ENCODE measurements at regions not wholly inside any gene's neighbourhood (a gene's known extent, or its start where the extent isn't known, plus 50 kb on each side); places are given as distances from the start of the nearest gene placed in this dataset.

GRCh38 chr12:77777274-77777673 lies 53.4 kb upstream of the NAV3 start:
- DNase-seq (ENCODE audit: low spot score) = no peak
- no peak for TF ChIP-seq CTCF (IDR thresholded peaks at IDR 0.05; ENCODE audit: extremely low read depth, insufficient read depth, missing control alignments)
- in situ Hi-C loops (cut with MboI; ENCODE audit: low pct_unique_long_range_greater_than_20kb, low sequenced_read_pairs, unreplicated experiment) = no loop called here

- no peak for DNase-seq (ENCODE audit: low spot score)
Measured at GRCh38 chr12:77774761-77775160, 55.9 kb upstream of the NAV3 start.

GRCh38 chr12:77772676-77773298 lies 57.9 kb upstream of the NAV3 start:
- in situ Hi-C loops (cut with MboI; ENCODE audit: low pct_unique_long_range_greater_than_20kb, low sequenced_read_pairs, unreplicated experiment) = no loop called here
- DNase-seq (ENCODE audit: low spot score) = no peak
- no peak for TF ChIP-seq CTCF (IDR thresholded peaks at IDR 0.05; ENCODE audit: extremely low read depth, insufficient read depth, missing control alignments)

More at GRCh38 chr12:77774761-77775160, 55.9 kb upstream of the NAV3 start:
- in situ Hi-C loops (cut with MboI; ENCODE audit: low pct_unique_long_range_greater_than_20kb, low sequenced_read_pairs, unreplicated experiment) = no loop called here
- no peak for TF ChIP-seq CTCF (IDR thresholded peaks at IDR 0.05; ENCODE audit: extremely low read depth, insufficient read depth, missing control alignments)

GRCh38 chr12:77768558-77768957 lies 62.1 kb upstream of the NAV3 start:
- in situ Hi-C loops (cut with MboI; ENCODE audit: low pct_unique_long_range_greater_than_20kb, low sequenced_read_pairs, unreplicated experiment) = no loop called here
- DNase-seq (ENCODE audit: low spot score) = no peak
- TF ChIP-seq CTCF (IDR thresholded peaks at IDR 0.05; ENCODE audit: extremely low read depth, insufficient read depth, missing control alignments) = no peak

- in situ Hi-C loops (cut with MboI; ENCODE audit: low pct_unique_long_range_greater_than_20kb, low sequenced_read_pairs, unreplicated experiment) = no loop called here
- no peak for DNase-seq (ENCODE audit: low spot score)
- TF ChIP-seq CTCF (IDR thresholded peaks at IDR 0.05; ENCODE audit: extremely low read depth, insufficient read depth, missing control alignments) = no peak
Measured at GRCh38 chr12:77767756-77768343, 62.8 kb upstream of the NAV3 start.

GRCh38 chr12:77767335-77767734 lies 63.4 kb upstream of the NAV3 start:
- no peak for DNase-seq (ENCODE audit: low spot score)
- in situ Hi-C loops (cut with MboI; ENCODE audit: low pct_unique_long_range_greater_than_20kb, low sequenced_read_pairs, unreplicated experiment) = no loop called here
- TF ChIP-seq CTCF (IDR thresholded peaks at IDR 0.05; ENCODE audit: extremely low read depth, insufficient read depth, missing control alignments) = no peak
